Mammary epithelial cell (primary cell): ENCODE measurements at regions not wholly inside any gene's neighbourhood (a gene's known extent, or its start where the extent isn't known, plus 50 kb on each side); places are given as distances from the start of the nearest gene placed in this dataset.

Source experiments
- EZH2 ChIP-seq: IDR thresholded peaks from 2 replicates; pipeline ENCODE4 v1.6.1; 2012; ENCODE audit warnings: low read length, inconsistent platforms, borderline replicate concordance
- TF ChIP-seq, protein P1 (sequence below), 2 donors: IDR thresholded peaks in 1 of 2; conservative IDR thresholded peaks in 1 of 2; 2 replicates each; pipeline ENCODE4 v1.5.1; 2011 to 2012; ENCODE audit warnings: inconsistent platforms in 2 of 2, low read length in 2 of 2, mild to moderate bottlenecking in 2 of 2, control low read depth in 1 of 2, low read depth in 1 of 2; ENCODE audit not compliant: insufficient read depth in 1 of 2; ENCODE audit errors: extremely low read depth in 1 of 2

DNA sequence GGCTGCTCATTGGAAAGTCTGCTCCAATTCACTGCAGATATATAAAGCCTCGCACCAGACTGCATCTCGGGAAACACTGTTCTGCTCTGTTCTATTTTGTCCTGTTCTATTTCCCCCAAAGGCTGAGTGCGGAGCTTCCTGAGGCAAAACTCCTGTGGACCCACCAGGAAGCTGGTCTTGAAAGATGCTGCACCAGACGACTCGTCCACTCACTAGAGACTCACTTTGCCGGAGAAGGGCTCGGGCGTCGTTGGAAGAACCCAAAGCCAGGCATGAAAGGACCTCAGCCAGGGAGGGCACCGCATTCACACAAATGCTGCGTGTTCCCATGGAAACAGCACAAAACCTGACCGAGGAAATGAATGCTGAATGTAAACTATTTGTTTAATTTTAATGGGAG, 331.2 kb upstream of the SFSWAP start:
- TF ChIP-seq, protein P1, sequence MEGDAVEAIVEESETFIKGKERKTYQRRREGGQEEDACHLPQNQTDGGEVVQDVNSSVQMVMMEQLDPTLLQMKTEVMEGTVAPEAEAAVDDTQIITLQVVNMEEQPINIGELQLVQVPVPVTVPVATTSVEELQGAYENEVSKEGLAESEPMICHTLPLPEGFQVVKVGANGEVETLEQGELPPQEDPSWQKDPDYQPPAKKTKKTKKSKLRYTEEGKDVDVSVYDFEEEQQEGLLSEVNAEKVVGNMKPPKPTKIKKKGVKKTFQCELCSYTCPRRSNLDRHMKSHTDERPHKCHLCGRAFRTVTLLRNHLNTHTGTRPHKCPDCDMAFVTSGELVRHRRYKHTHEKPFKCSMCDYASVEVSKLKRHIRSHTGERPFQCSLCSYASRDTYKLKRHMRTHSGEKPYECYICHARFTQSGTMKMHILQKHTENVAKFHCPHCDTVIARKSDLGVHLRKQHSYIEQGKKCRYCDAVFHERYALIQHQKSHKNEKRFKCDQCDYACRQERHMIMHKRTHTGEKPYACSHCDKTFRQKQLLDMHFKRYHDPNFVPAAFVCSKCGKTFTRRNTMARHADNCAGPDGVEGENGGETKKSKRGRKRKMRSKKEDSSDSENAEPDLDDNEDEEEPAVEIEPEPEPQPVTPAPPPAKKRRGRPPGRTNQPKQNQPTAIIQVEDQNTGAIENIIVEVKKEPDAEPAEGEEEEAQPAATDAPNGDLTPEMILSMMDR (conservative IDR thresholded peaks at IDR 0.05 in 1 of 2, IDR thresholded peaks at IDR 0.05 in 1 of 2; ENCODE audit: extremely low read depth in 1 of 2, insufficient read depth in 1 of 2, low read depth in 1 of 2, low read length in 2 of 2): no peak
- TF ChIP-seq EZH2: no peak
